ENCODE measurements at regions not wholly inside any gene's neighbourhood (a gene's known extent, or its start where the extent isn't known, plus 50 kb on each side); places are given as distances from the start of the nearest gene placed in this dataset.

DNA sequence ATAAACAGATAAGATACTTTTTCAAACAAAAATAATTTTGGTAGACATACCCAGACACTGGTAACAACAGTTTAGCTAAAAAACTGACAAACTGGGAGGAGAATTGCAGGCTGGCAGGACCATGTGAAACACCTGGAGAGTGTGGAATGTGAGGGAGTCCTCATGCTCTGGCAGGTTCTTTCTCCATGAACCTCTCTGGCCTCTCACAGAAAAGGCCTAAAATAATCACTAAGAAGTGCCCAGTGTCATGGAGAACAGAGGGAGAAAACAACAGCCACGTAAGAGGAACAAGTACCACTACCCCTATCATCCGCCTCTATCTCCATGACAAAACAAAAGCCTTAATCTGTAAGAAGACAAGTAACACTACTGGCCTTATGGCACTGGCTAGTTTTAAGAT lies 1227.5 kb upstream of the CDH9 start:
- TF ChIP-seq CTCF (IDR thresholded peaks at IDR 0.05): no peak
- no peak for TF ChIP-seq POLR2A (IDR thresholded peaks at IDR 0.05)

Measured in Peyer's patch (tissue), 4 donors.